B cell (primary cell): ENCODE measurements at regions not wholly inside any gene's neighbourhood (a gene's known extent, or its start where the extent isn't known, plus 50 kb on each side); places are given as distances from the start of the nearest gene placed in this dataset.

Source experiments
- ATAC-seq: fragments of 200-7000 bp; cut with Tn5 transposase; one replicate; pipeline ENCODE4 v1.10.0; 2021; ENCODE audit warnings: low read depth, mild to moderate bottlenecking, moderate number of reproducible peaks, moderate library complexity
- CTCF ChIA-PET: fragments of 350-600 bp; sonication (Branson Sonifier 250); formaldehyde crosslinking; loops from one replicate; lab custom pipeline; 2021; ENCODE audit warnings: antibody characterized with exemption, inconsistent platforms; lab: Charles Lee
- POLR2A ChIA-PET: fragments of 350-600 bp; sonication (Branson Sonifier 250); formaldehyde crosslinking; loops from one replicate; lab custom pipeline; 2021; ENCODE audit warnings: antibody characterized with exemption; lab: Charles Lee
- DNase-seq: peaks from one replicate; pipeline ENCODE4 v3.0.0; 2013
- H2AFZ ChIP-seq: 2 replicates; pipeline ENCODE4 v1.6.1; 2012; ENCODE audit warnings: mild to moderate bottlenecking, low read depth, low read length; ENCODE audit not compliant: insufficient read depth, poor library complexity, severe bottlenecking
- H3K27ac ChIP-seq, 2 donors: 1 replicate in 1 of 2; 2 replicates in 1 of 2; pipeline ENCODE4 v1.5.1; 2012 to 2013; ENCODE audit warnings: low read length in 2 of 2, mild to moderate bottlenecking in 2 of 2, moderate library complexity in 1 of 2
- H3K27me3 ChIP-seq, 4 experiments: fragments of 200-600 bp in 1 of 4; sonication (generic) in 1 of 4; replicated peaks in 1 of 4; 1 replicate in 2 of 4; 2 replicates in 2 of 4; pipeline versions ENCODE4 v1.6.1 to v1.7.0; 2013 to 2016; ENCODE audit warnings: low read length in 3 of 4, mild to moderate bottlenecking in 2 of 4, mixed read lengths in 1 of 4, moderate library complexity in 1 of 4; ENCODE audit not compliant: insufficient read depth in 4 of 4, control insufficient read depth in 3 of 4; ENCODE audit errors: control extremely low read depth in 1 of 4
- H3K36me3 ChIP-seq, 2 experiments: replicated peaks in 1 of 2; 1 replicate in 1 of 2; 2 replicates in 1 of 2; pipeline versions ENCODE4 v1.6.1 to v1.7.1; 2013; ENCODE audit warnings: low read length in 1 of 2; ENCODE audit not compliant: insufficient read depth in 2 of 2, control insufficient read depth in 1 of 2; ENCODE audit errors: control extremely low read depth in 1 of 2, extremely low read depth in 1 of 2
- H3K4me1 ChIP-seq, 2 donors: fragments of 200-600 bp in 1 of 2; sonication (generic) in 1 of 2; 1 replicate in 1 of 2; 2 replicates in 1 of 2; pipeline versions ENCODE4 v1.5.1 to v1.6.1; 2013 to 2017; ENCODE audit warnings: low read length in 2 of 2; ENCODE audit not compliant: control insufficient read depth in 2 of 2, insufficient read depth in 2 of 2
- H3K4me2 ChIP-seq: replicated peaks from 2 replicates; pipeline ENCODE3; 2012; ENCODE audit warnings: mild to moderate bottlenecking, low read depth, low read length; ENCODE audit not compliant: poor library complexity, severe bottlenecking
- H3K4me3 ChIP-seq, 5 experiments: fragments of 200-600 bp in 1 of 5; sonication (generic) in 1 of 5; 1 replicate in 3 of 5; 2 replicates in 2 of 5; pipeline versions ENCODE4 v1.5.1 to v1.7.0; 2011 to 2016; ENCODE audit warnings: low read length in 4 of 5, mild to moderate bottlenecking in 4 of 5, low read depth in 2 of 5, control low read depth in 1 of 5, moderate library complexity in 1 of 5; ENCODE audit not compliant: insufficient read depth in 1 of 5; ENCODE audit errors: control extremely low read depth in 1 of 5, extremely low read depth in 1 of 5
- H3K79me2 ChIP-seq: fragments of 200-600 bp; sonication (generic); one replicate; pipeline ENCODE4 v1.6.0; 2016; ENCODE audit warnings: low read length; ENCODE audit not compliant: control insufficient read depth, insufficient read depth
- H3K9ac ChIP-seq: fragments of 200-600 bp; sonication (generic); 2 replicates; pipeline ENCODE4 v1.6.1; 2017; ENCODE audit warnings: mild to moderate bottlenecking, low read length, moderate library complexity
- H3K9me3 ChIP-seq, 3 donors: one replicate each; pipeline versions ENCODE4 v1.6.1 to v1.7.1; 2013; ENCODE audit warnings: low read length in 2 of 3; ENCODE audit not compliant: control insufficient read depth in 2 of 3, insufficient read depth in 1 of 3; ENCODE audit errors: control extremely low read depth in 1 of 3
- H4K20me1 ChIP-seq: 2 replicates; pipeline ENCODE4 v1.6.0; 2012; ENCODE audit warnings: mild to moderate bottlenecking, low read length; ENCODE audit not compliant: insufficient read depth, control insufficient read depth, poor library complexity, severe bottlenecking
- H3K27ac Mint-ChIP-seq: one replicate; pipeline ENCODE4 v1.8.0; 2021; ENCODE audit warnings: mixed read lengths
- H3K27me3 Mint-ChIP-seq: one replicate; pipeline ENCODE4 v1.8.0; 2021; ENCODE audit warnings: mixed read lengths
- H3K4me1 Mint-ChIP-seq: one replicate; pipeline ENCODE4 v1.8.0; 2021; ENCODE audit warnings: mixed read lengths
- H3K4me3 Mint-ChIP-seq: one replicate; pipeline ENCODE4 v1.8.0; 2021; ENCODE audit warnings: mixed read lengths
- H3K9me3 Mint-ChIP-seq: one replicate; pipeline ENCODE4 v1.8.0; 2022; ENCODE audit warnings: mixed read lengths; ENCODE audit not compliant: insufficient read depth
- CTCF ChIP-seq: fragments of 200-600 bp; IDR thresholded peaks from one replicate; pipeline ENCODE4 v1.8.0; 2022; ENCODE audit warnings: antibody characterized with exemption, mild to moderate bottlenecking
- EZH2 ChIP-seq: IDR thresholded peaks from 2 replicates; pipeline ENCODE4 v1.6.1; 2012; ENCODE audit warnings: borderline replicate concordance, low read depth, mild to moderate bottlenecking, moderate library complexity, low read length; ENCODE audit not compliant: insufficient read depth, poor library complexity, severe bottlenecking
- WGBS: methylation state at CpG from one replicate; pipeline ENCODE4 v1.1.5; 2013; ENCODE audit warnings: missing lambda C conversion rate; ENCODE audit not compliant: insufficient coverage; 5-methylcytosine and 5-hydroxymethylcytosine counted together
- intact Hi-C: fragments of 100-400 bp; cut with micrococcal nuclease; formaldehyde crosslinking; loops from one replicate; pipeline ENCODE4 v1.10.0; 2022

- peaks cover 0 to 4% (median 3%) of the 10 kb centered on the region in 4 experiments for H3K27me3 ChIP-seq
- no peaks in the 10 kb centered on the region for H4K20me1 ChIP-seq
- CTCF ChIA-PET = interaction anchor here (1.9 kb wide), 1 partner anchor 39 kb away, joined by 5 read pairs; no protein-coding TSS in a partner anchor
- no peak for ATAC-seq
- H3K4me1 ChIP-seq = no peaks in the 10 kb centered on the region
- WGBS = 100% methylated on average over 1 of the region's 5 CpGs
- no peak overlapping the region for H3K9ac ChIP-seq
- no peaks in the 10 kb centered on the region for H3K79me2 ChIP-seq
- no peaks in the 10 kb centered on the region for H3K36me3 ChIP-seq
- no peak for TF ChIP-seq CTCF
- TF ChIP-seq EZH2 = no peak
- no peak overlapping the region for H3K4me3 Mint-ChIP-seq
- DNase-seq = no peak
- no peaks in the 10 kb centered on the region for H3K4me1 Mint-ChIP-seq
- no peak overlapping the region for H3K4me3 ChIP-seq
- no peaks in the 10 kb centered on the region for H3K9me3 ChIP-seq
- H3K27ac Mint-ChIP-seq = no peak overlapping the region
- intact Hi-C loops = no loop called here
- no peak overlapping the region for H2AFZ ChIP-seq
- H3K27ac ChIP-seq = no peak overlapping the region
- H3K27me3 Mint-ChIP-seq = peaks cover 23% of the 10 kb centered on the region
- POLR2A ChIA-PET = no interaction called here
- no peaks in the 10 kb centered on the region for H3K9me3 Mint-ChIP-seq
- no peak overlapping the region for H3K4me2 ChIP-seq
These were observed 81.0 kb upstream of the DAB2 start for GRCh38 chr5:39505791-39506190.

GRCh38 chr5:39505363-39505762 is 80.6 kb upstream of the DAB2 start:
- H3K4me3 ChIP-seq = no peak overlapping the region
- no peak overlapping the region for H3K9ac ChIP-seq
- ATAC-seq (no peak), DNase-seq (no peak)
- intact Hi-C loops = no loop called here
- no peak for TF ChIP-seq EZH2
- H3K79me2 ChIP-seq = no peaks in the 10 kb centered on the region
- Mint-ChIP-seq H3K27me3 (peaks cover 23% of the 10 kb centered on the region), H3K4me3 (no peak overlapping the region), H3K27ac (no peak overlapping the region), H3K4me1 (no peaks in the 10 kb centered on the region), H3K9me3 (no peaks in the 10 kb centered on the region)
- H3K4me2 ChIP-seq = no peak overlapping the region
- H2AFZ ChIP-seq = no peak overlapping the region
- no peak overlapping the region for H3K27ac ChIP-seq
- H4K20me1 ChIP-seq = no peaks in the 10 kb centered on the region
- peaks cover 0 to 4% (median 3%) of the 10 kb centered on the region in 4 experiments for H3K27me3 ChIP-seq
- no peaks in the 10 kb centered on the region for H3K36me3 ChIP-seq
- H3K4me1 ChIP-seq = no peaks in the 10 kb centered on the region
- ChIA-PET POLR2A (no interaction called here), CTCF (interaction anchor here (1.9 kb wide), 1 partner anchor 40 kb away, joined by 5 read pairs; no protein-coding TSS in a partner anchor)
- no peaks in the 10 kb centered on the region for H3K9me3 ChIP-seq
